ENCODE measurements at regions not wholly inside any gene's neighbourhood (a gene's known extent, or its start where the extent isn't known, plus 50 kb on each side); places are given as distances from the start of the nearest gene placed in this dataset.
"Not testable (repeated sequence)": the region's sequence is repeated elsewhere in the genome, so short reads cannot be mapped to it uniquely, and the experiment has no call there.

- DNase-seq: no peak
These were observed 62.6 kb downstream of the DUSP6 start for GRCh38 chr12:89289720-89290119.

GRCh38 chr12:89288959-89289358, 63.3 kb downstream of the DUSP6 start:
- DNase-seq: no peak

- no peak for DNase-seq
These were observed 65.8 kb downstream of the DUSP6 start for GRCh38 chr12:89286501-89286900.

- no peak for DNase-seq
These were observed 70.8 kb downstream of the DUSP6 start for GRCh38 chr12:89281539-89281867.

GRCh38 chr12:89280833-89281538, 71.3 kb downstream of the DUSP6 start:
- DNase-seq: no peak

- DNase-seq: no peak
These were observed 72.8 kb downstream of the DUSP6 start for GRCh38 chr12:89279499-89279898.

GRCh38 chr12:89278862-89279261, 73.4 kb downstream of the DUSP6 start:
- DNase-seq: no peak

GRCh38 chr12:89278169-89278568, 74.1 kb downstream of the DUSP6 start:
- no peak for DNase-seq

- no peak for DNase-seq
These were observed 75.4 kb downstream of the DUSP6 start for GRCh38 chr12:89276860-89277259.

- no peak for DNase-seq
These were observed 78.8 kb downstream of the DUSP6 start for GRCh38 chr12:89273525-89273924.

GRCh38 chr12:89270548-89270947, 81.8 kb downstream of the DUSP6 start:
- no peak for DNase-seq

- DNase-seq: no peak
These were observed 83.1 kb downstream of the DUSP6 start for GRCh38 chr12:89269174-89269573.

- DNase-seq: no peak
These were observed 84.9 kb downstream of the DUSP6 start for GRCh38 chr12:89267404-89267803.

- not testable (repeated sequence) for DNase-seq
These were observed 85.6 kb downstream of the DUSP6 start for GRCh38 chr12:89266574-89267188.

- DNase-seq: no peak
These were observed 87.5 kb downstream of the DUSP6 start for GRCh38 chr12:89264837-89265236.

- DNase-seq: no peak
These were observed 88.4 kb downstream of the DUSP6 start for GRCh38 chr12:89263900-89264299.

- no peak for DNase-seq
These were observed 89.3 kb downstream of the DUSP6 start for GRCh38 chr12:89262855-89263552.

GRCh38 chr12:89261982-89262381, 90.3 kb downstream of the DUSP6 start:
- DNase-seq: no peak

- DNase-seq: no peak
These were observed 91.3 kb downstream of the DUSP6 start for GRCh38 chr12:89260841-89261637.

- no peak for DNase-seq
These were observed 92.5 kb downstream of the DUSP6 start for GRCh38 chr12:89259821-89260220.

GRCh38 chr12:89258240-89258969, 93.9 kb downstream of the DUSP6 start:
- no peak for DNase-seq

GRCh38 chr12:89257340-89257739, 95.0 kb downstream of the DUSP6 start:
- no peak for DNase-seq

GRCh38 chr12:89256060-89256459, 96.2 kb downstream of the DUSP6 start:
- DNase-seq: no peak
